GM12874 (cell line): ENCODE measurements at regions not wholly inside any gene's neighbourhood (a gene's known extent, or its start where the extent isn't known, plus 50 kb on each side); places are given as distances from the start of the nearest gene placed in this dataset.

ENCODE experiments used
- CTCF ChIP-seq: IDR thresholded peaks from 2 replicates; pipeline ENCODE4 v1.5.1; 2011; ENCODE audit warnings: low read depth, mild to moderate bottlenecking, control low read depth, low read length, moderate library complexity; ENCODE audit not compliant: insufficient read depth

GRCh38 chr9:135255033-135255840 lies 167.8 kb downstream of the OLFM1 start:
- TF ChIP-seq CTCF = no peak

- TF ChIP-seq CTCF = no peak
These were observed 168.5 kb downstream of the OLFM1 start for GRCh38 chr9:135255841-135256580.

GRCh38 chr9:135256581-135257354 lies 169.3 kb downstream of the OLFM1 start:
- no peak for TF ChIP-seq CTCF

GRCh38 chr9:135258461-135258860 lies 171.0 kb downstream of the OLFM1 start:
- no peak for TF ChIP-seq CTCF

GRCh38 chr9:135259273-135259672 lies 171.8 kb downstream of the OLFM1 start:
- no peak for TF ChIP-seq CTCF

GRCh38 chr9:135260221-135261180 lies 173.0 kb downstream of the OLFM1 start:
- no peak for TF ChIP-seq CTCF
